GM21528 (cell line): ENCODE measurements at regions not wholly inside any gene's neighbourhood (a gene's known extent, or its start where the extent isn't known, plus 50 kb on each side); places are given as distances from the start of the nearest gene placed in this dataset.
A peak's percentile ranks its signal among the peaks of the same experiment; 100 is the strongest.

Experiments
- ATAC-seq: cut with Tn5 transposase; IDR thresholded peaks from one replicate; pipeline ENCODE4 v1.9.1; 2021; ENCODE audit warnings: mild to moderate bottlenecking, moderate library complexity; ENCODE audit not compliant: unreplicated experiment, low FRiP score

GRCh38 chr5:68950930-68951329, 142.9 kb upstream of the SLC30A5 start:
- no peak for ATAC-seq

- no peak for ATAC-seq
Measured at GRCh38 chr5:68953231-68953874, 140.5 kb upstream of the SLC30A5 start.

- ATAC-seq: no peak
Measured at GRCh38 chr5:68953875-68954617, 139.8 kb upstream of the SLC30A5 start.

- ATAC-seq: no peak
Measured at GRCh38 chr5:68954618-68954910, 139.2 kb upstream of the SLC30A5 start.

GRCh38 chr5:68957591-68957990, 136.2 kb upstream of the SLC30A5 start:
- no peak for ATAC-seq

GRCh38 chr5:68958428-68958827, 135.4 kb upstream of the SLC30A5 start:
- no peak for ATAC-seq

- ATAC-seq: no peak
Measured at GRCh38 chr5:68960456-68960855, 133.4 kb upstream of the SLC30A5 start.

GRCh38 chr5:68960961-68961360, 132.9 kb upstream of the SLC30A5 start:
- ATAC-seq: no peak

- ATAC-seq: no peak
Measured at GRCh38 chr5:68961762-68962161, 132.1 kb upstream of the SLC30A5 start.

- no peak for ATAC-seq
Measured at GRCh38 chr5:68962757-68963484, 130.9 kb upstream of the SLC30A5 start.

- ATAC-seq: no peak
Measured at GRCh38 chr5:68964679-68965078, 129.1 kb upstream of the SLC30A5 start.

- no peak for ATAC-seq
Measured at GRCh38 chr5:68965926-68966325, 127.9 kb upstream of the SLC30A5 start.

- ATAC-seq: no peak
Measured at GRCh38 chr5:68966596-68966995, 127.2 kb upstream of the SLC30A5 start.

- ATAC-seq: no peak
Measured at GRCh38 chr5:68968429-68968828, 125.4 kb upstream of the SLC30A5 start.

- no peak for ATAC-seq
Measured at GRCh38 chr5:68970617-68971016, 123.2 kb upstream of the SLC30A5 start.

GRCh38 chr5:68973696-68974095, 120.1 kb upstream of the SLC30A5 start:
- no peak for ATAC-seq

GRCh38 chr5:68983043-68983442, 110.8 kb upstream of the SLC30A5 start:
- no peak for ATAC-seq

- no peak for ATAC-seq
Measured at GRCh38 chr5:68983959-68984358, 109.9 kb upstream of the SLC30A5 start.

GRCh38 chr5:68991279-68992084, 102.3 kb upstream of the SLC30A5 start:
- no peak for ATAC-seq

GRCh38 chr5:68994645-68995044, 99.2 kb upstream of the SLC30A5 start:
- ATAC-seq: peak; percentile 68
